A549 (cell line): ENCODE measurements at regions not wholly inside any gene's neighbourhood (a gene's known extent, or its start where the extent isn't known, plus 50 kb on each side); places are given as distances from the start of the nearest gene placed in this dataset.

Source experiments
- ATAC-seq, 2 experiments: fragments of 200-7000 bp in 1 of 2; fragments of >200 bp in 1 of 2; cut with Nextera tagmentation in 1 of 2; cut with Tn5 transposase in 1 of 2; 3 replicates each; pipeline versions ENCODE4 v1.8.0 to v1.9.1; 2018 to 2020; ENCODE audit warnings: mild to moderate bottlenecking in 1 of 2, moderate library complexity in 1 of 2
- CTCF ChIA-PET: fragments of 300-600 bp; sonication (Branson Sonifier 250); formaldehyde crosslinking; extraction: SDS; loops from one replicate; lab custom pipeline; 2021; ENCODE audit warnings: antibody characterized with exemption, inconsistent platforms; lab: Yijun Ruan, JAX
- POLR2A ChIA-PET: fragments of 350-600 bp; formaldehyde crosslinking; extraction: SDS; loops from one replicate; lab custom pipeline; 2021; ENCODE audit warnings: antibody characterized with exemption, inconsistent platforms; lab: Yijun Ruan, JAX
- DNase-seq, 2 experiments: peaks; one replicate each; pipeline versions ENCODE4 v3.0.0 to v3.0.0-alpha.2; 2011 to 2016; ENCODE audit warnings: low read depth in 1 of 2, low spot score in 1 of 2
- FAIRE-seq: peaks from 2 replicates; lab custom pipeline; 2011; peaks lifted over from hg19 to GRCh38; lab: Jason Lieb, UNC
- H3K27ac ChIP-seq, 2 experiments: fragments of >200 bp; sonication (Bioruptor Twin); formaldehyde crosslinking; 3 replicates each; pipeline ENCODE4 v1.5.1; 2016 to 2017
- H3K4me1 ChIP-seq: fragments of >200 bp; sonication (Bioruptor Twin); formaldehyde crosslinking; 3 replicates; pipeline ENCODE4 v1.6.1; 2016
- H3K4me2 ChIP-seq: fragments of >200 bp; sonication (Bioruptor Twin); formaldehyde crosslinking; 3 replicates; pipeline ENCODE4 v1.6.1; 2016
- H3K4me3 ChIP-seq: fragments of >200 bp; sonication (Bioruptor Twin); formaldehyde crosslinking; 3 replicates; pipeline ENCODE4 v1.5.1; 2016
- H3K9me3 ChIP-seq: fragments of >200 bp; sonication (Bioruptor Twin); formaldehyde crosslinking; 3 replicates; pipeline ENCODE4 v1.6.1; 2016
- ATOH8 ChIP-seq: fragments of 250-450 bp; sonication (Bioruptor Pico); IDR thresholded peaks from 2 replicates; pipeline ENCODE4 v1.5.0; 2020; ENCODE audit warnings: low read depth, mild to moderate bottlenecking, moderate library complexity
- BHLHE40 ChIP-seq: IDR thresholded peaks from 2 replicates; pipeline ENCODE4 v1.6.1; 2012; ENCODE audit warnings: low read depth, low read length, inconsistent platforms
- CBX8 ChIP-seq: fragments of 200-600 bp; sonication (generic); IDR thresholded peaks from 2 replicates; pipeline ENCODE4 v1.6.1; 2016
- CEBPB ChIP-seq, 2 experiments: fragments of >200 bp in 1 of 2; sonication (Bioruptor Twin) in 1 of 2; formaldehyde crosslinking in 1 of 2; IDR thresholded peaks; 2 replicates each; pipeline ENCODE4 v1.6.1; 2012 to 2016
- CHD4 ChIP-seq: fragments of 200-600 bp; sonication (generic); IDR thresholded peaks from 2 replicates; pipeline ENCODE4 v1.6.1; 2016; ENCODE audit warnings: antibody characterized with exemption, mild to moderate bottlenecking, borderline replicate concordance
- CTCF ChIP-seq: fragments of >200 bp; sonication (Bioruptor Twin); formaldehyde crosslinking; IDR thresholded peaks from 3 replicates; pipeline ENCODE4 v1.5.1; 2016
- EHF ChIP-seq: fragments of 250-450 bp; sonication (Bioruptor Pico); IDR thresholded peaks from 2 replicates; pipeline ENCODE4 v1.5.0; 2020; ENCODE audit warnings: mild to moderate bottlenecking
- EP300 ChIP-seq, 2 experiments: fragments of >200 bp; sonication (Bioruptor Twin); formaldehyde crosslinking; IDR thresholded peaks; 2 replicates in 1 of 2; 3 replicates in 1 of 2; pipeline ENCODE4 v1.6.1; 2016 to 2017
- FOSB ChIP-seq: fragments of 250-450 bp; sonication (Bioruptor Pico); IDR thresholded peaks from 2 replicates; pipeline ENCODE4 v1.5.0; 2020; ENCODE audit warnings: mild to moderate bottlenecking, moderate library complexity
- GATA3 ChIP-seq: IDR thresholded peaks from 2 replicates; pipeline ENCODE4 v1.6.1; 2012; ENCODE audit warnings: borderline replicate concordance
- HDAC2 ChIP-seq: fragments of 200-600 bp; sonication (generic); IDR thresholded peaks from 2 replicates; pipeline ENCODE4 v1.6.1; 2016
- JUN ChIP-seq, 2 experiments: fragments of >200 bp; sonication (Bioruptor Twin); formaldehyde crosslinking; IDR thresholded peaks; 2 replicates in 1 of 2; 3 replicates in 1 of 2; pipeline ENCODE4 v1.6.1; 2016 to 2017
- KDM1A ChIP-seq: fragments of 200-600 bp; sonication (generic); IDR thresholded peaks from 2 replicates; pipeline ENCODE4 v1.6.1; 2016; ENCODE audit warnings: low read depth, mild to moderate bottlenecking
- KDM5A ChIP-seq: fragments of 200-600 bp; sonication (generic); IDR thresholded peaks from 2 replicates; pipeline ENCODE4 v1.6.1; 2016; ENCODE audit warnings: antibody characterized with exemption, mild to moderate bottlenecking
- MAFK ChIP-seq: fragments of 450-650 bp; IDR thresholded peaks from 2 replicates; pipeline ENCODE4 v1.6.1; 2014; ENCODE audit not compliant: partially characterized antibody
- MAX ChIP-seq: IDR thresholded peaks from 2 replicates; pipeline ENCODE4 v1.6.1; 2012
- MAZ ChIP-seq: fragments of 150-350 bp; IDR thresholded peaks from 2 replicates; pipeline ENCODE4 v1.6.1; 2014; ENCODE audit warnings: antibody characterized with exemption, low read depth, low read length, borderline replicate concordance
- NPAS2 ChIP-seq: fragments of 250-450 bp; sonication (Bioruptor Pico); IDR thresholded peaks from 2 replicates; pipeline ENCODE4 v1.8.0; 2022; ENCODE audit warnings: mild to moderate bottlenecking, moderate library complexity, borderline replicate concordance
- NR3C1 ChIP-seq: fragments of >200 bp; sonication (Bioruptor Twin); formaldehyde crosslinking; IDR thresholded peaks from 3 replicates; pipeline ENCODE4 v1.6.1; 2017
- PBX3 ChIP-seq: IDR thresholded peaks from 2 replicates; pipeline ENCODE4 v1.6.1; 2012
- POLR2AphosphoS2 ChIP-seq: conservative IDR thresholded peaks from 2 replicates; pipeline ENCODE4 v1.6.1; 2012; ENCODE audit warnings: low read length, improper control_type of control experiment, inconsistent platforms
- RAD21 ChIP-seq, 2 experiments: fragments of >200 bp in 1 of 2; sonication (Bioruptor Twin) in 1 of 2; formaldehyde crosslinking in 1 of 2; IDR thresholded peaks in 1 of 2; conservative IDR thresholded peaks in 1 of 2; 2 replicates in 1 of 2; 3 replicates in 1 of 2; pipeline ENCODE4 v1.6.1; 2012 to 2018; ENCODE audit warnings: inconsistent platforms in 1 of 2
- RARB ChIP-seq: fragments of 250-450 bp; sonication (Bioruptor Pico); IDR thresholded peaks from 2 replicates; pipeline ENCODE4 v1.8.0; 2021; ENCODE audit warnings: mild to moderate bottlenecking, moderate library complexity
- REST ChIP-seq: fragments of 200-600 bp; sonication (generic); IDR thresholded peaks from 2 replicates; pipeline ENCODE4 v1.6.1; 2016; ENCODE audit warnings: antibody characterized with exemption, mild to moderate bottlenecking, moderate library complexity
- ZFP36 ChIP-seq: fragments of 450-650 bp; IDR thresholded peaks from 2 replicates; pipeline ENCODE4 v1.6.1; 2014; ENCODE audit warnings: borderline replicate concordance; ENCODE audit not compliant: partially characterized antibody
- ZSCAN20 ChIP-seq: fragments of 250-450 bp; sonication (Bioruptor Pico); IDR thresholded peaks from 2 replicates; pipeline ENCODE4 v1.8.0; 2022; ENCODE audit warnings: mild to moderate bottlenecking, moderate library complexity
- WGBS: methylation state at CpG from one replicate; pipeline ENCODE4 v1.1.6; 2017; ENCODE audit errors: missing lambda C conversion rate; 5-methylcytosine and 5-hydroxymethylcytosine counted together

GRCh38 chr6:7484666-7485065 lies 56.8 kb upstream of the DSP start:
- DNase-seq (no peak), ATAC-seq (no peak), FAIRE-seq (no peak)
- Histone ChIP-seq H3K4me1 (0 out of 3 replicates have a peak, but pooled peaks cover 3% of the 10 kb centered on the region), H3K4me3 (no peak overlapping the region), H3K4me2 (no peak overlapping the region), H3K9me3 (no peaks in the 10 kb centered on the region), H3K27ac (no peak overlapping the region)
- no peak for TF ChIP-seq CEBPB (IDR thresholded peaks at IDR 0.05)
- no peak for TF ChIP-seq GATA3
- TF ChIP-seq ZFP36 = no peak
- TF ChIP-seq ZSCAN20 (CRISPR knock-in tag) = no peak
- TF ChIP-seq POLR2AphosphoS2 = no peak
- no peak for TF ChIP-seq HDAC2
- TF ChIP-seq KDM5A = no peak
- TF ChIP-seq NR3C1 = no peak
- no peak for TF ChIP-seq CBX8
- no peak for TF ChIP-seq EP300 (IDR thresholded peaks at IDR 0.05)
- TF ChIP-seq JUN (IDR thresholded peaks at IDR 0.05) = no peak
- TF ChIP-seq PBX3 = no peak
- TF ChIP-seq MAZ = no peak
- TF ChIP-seq CTCF = no peak
- TF ChIP-seq MAFK = no peak
- TF ChIP-seq ATOH8 = no peak
- no peak for TF ChIP-seq BHLHE40
- no peak for TF ChIP-seq RAD21 (conservative IDR thresholded peaks at IDR 0.05 in 1 of 2, IDR thresholded peaks at IDR 0.05 in 1 of 2)
- ChIA-PET CTCF (no interaction called here), POLR2A (no interaction called here)

- 75% methylated on average over 3 of the region's 3 CpGs for WGBS
- TF ChIP-seq FOSB (CRISPR knock-in tag) = no peak
- no peak for TF ChIP-seq NPAS2 (CRISPR knock-in tag)
- no peak for TF ChIP-seq MAX
- no peak for TF ChIP-seq MAZ
- no peak for TF ChIP-seq CEBPB (IDR thresholded peaks at IDR 0.05)
- TF ChIP-seq RARB = no peak
- no peak for TF ChIP-seq KDM1A
- no peak for TF ChIP-seq POLR2AphosphoS2
- TF ChIP-seq REST = no peak
- no peak for TF ChIP-seq GATA3
- TF ChIP-seq MAFK = no peak
- TF ChIP-seq EHF = no peak
- TF ChIP-seq CHD4 = no peak
- Histone ChIP-seq H3K4me3 (no peak overlapping the region), H3K4me1 (no peaks in the 10 kb centered on the region), H3K27ac (no peak overlapping the region), H3K9me3 (no peaks in the 10 kb centered on the region; the same call in 2 of the 3 replicates), H3K4me2 (no peak overlapping the region)
- ChIA-PET POLR2A (no interaction called here), CTCF (no interaction called here)
- no peak for FAIRE-seq
- DNase-seq = no peak
- ATAC-seq = no peak
These were observed 54.5 kb upstream of the DSP start for GRCh38 chr6:7486951-7487350.
